ENCODE measurements at regions not wholly inside any gene's neighbourhood (a gene's known extent, or its start where the extent isn't known, plus 50 kb on each side); places are given as distances from the start of the nearest gene placed in this dataset.

DNA sequence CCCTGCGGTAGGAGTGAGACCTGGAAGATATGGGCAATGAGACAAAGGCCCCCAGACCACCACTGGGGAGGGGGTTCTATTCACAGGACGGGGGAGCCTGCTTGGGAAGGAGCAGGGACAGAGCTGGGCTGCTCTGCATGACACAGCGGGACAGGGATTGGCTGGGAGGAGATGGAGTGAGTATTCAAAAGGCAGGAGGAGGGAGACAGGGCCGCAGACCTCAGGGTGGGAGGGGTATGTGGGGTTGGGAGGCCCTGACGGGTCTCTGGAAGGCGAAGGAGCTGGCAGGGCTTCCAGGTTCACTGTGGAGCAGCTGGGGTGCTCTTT, 60.8 kb upstream of the RPS6KA2 start:
- no peak for DNase-seq

GRCh38 chr6:166687070-166687878, 60.2 kb upstream of the RPS6KA2 start:
- DNase-seq = no peak

DNA sequence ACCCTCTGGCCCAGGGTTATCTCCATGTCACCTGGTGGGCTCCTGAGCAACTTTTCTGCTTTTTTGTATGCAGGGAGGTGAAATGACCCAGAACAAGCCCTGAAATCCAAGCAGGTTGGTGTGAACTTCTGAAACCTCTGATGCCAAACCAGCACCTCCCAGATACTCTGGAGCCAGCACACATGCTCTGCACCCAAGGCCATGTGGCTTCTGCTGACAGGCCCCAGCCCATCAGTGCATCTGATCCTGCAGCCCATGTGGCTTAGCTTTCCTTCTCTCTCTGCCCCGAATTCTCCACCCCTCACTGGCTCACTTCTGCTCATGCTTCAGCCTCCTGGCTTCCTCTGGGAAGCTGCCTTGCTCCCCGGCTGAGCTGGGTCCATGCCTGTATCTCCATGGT, 59.3 kb upstream of the RPS6KA2 start:
- no peak for DNase-seq

DNA sequence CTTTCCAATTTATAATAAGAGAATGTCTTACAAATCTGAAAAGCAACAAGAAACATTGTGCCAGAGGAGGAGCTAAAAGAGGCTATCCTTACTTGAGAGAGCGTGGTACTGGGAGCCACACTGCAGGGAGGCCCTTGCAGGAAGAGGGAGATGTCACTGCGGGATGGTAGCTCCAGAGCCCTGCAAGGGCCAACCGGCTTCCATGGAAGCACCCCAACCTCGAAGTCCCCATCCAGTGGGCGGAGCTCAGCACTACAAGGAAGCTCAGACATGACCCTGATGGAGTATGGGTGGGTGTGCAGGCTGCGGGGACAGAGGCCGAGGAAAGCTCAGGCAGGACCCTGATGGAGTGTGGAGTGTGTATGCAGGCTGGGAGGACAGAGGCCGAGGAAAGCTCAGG, 57.8 kb upstream of the RPS6KA2 start:
- no peak for DNase-seq

- no peak for DNase-seq
These were observed 57.1 kb upstream of the RPS6KA2 start for GRCh38 chr6:166684170-166684569.

GRCh38 chr6:166683477-166683876, 56.4 kb upstream of the RPS6KA2 start:
- DNase-seq = no peak

DNA sequence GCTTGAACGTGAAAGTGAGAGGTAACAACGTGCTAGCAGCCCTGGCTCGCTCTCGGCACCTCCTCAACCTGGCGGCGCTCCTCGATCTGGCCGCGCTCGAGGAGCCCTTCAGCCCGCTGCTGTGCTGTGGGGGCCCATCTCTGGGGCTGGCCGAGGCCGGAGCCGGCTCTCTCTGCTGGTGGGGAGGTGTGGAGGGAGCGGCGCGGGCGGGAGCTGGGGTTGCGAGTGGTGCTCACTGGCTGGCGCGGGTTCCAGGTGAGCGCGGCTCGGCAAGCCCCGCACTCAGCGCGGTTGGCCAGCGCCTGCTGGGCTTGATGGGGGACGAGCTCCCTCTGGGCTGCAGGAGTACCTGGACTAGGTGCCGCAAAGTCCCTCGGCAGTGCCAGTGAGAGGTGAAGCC, 52.5 kb upstream of the RPS6KA2 start:
- DNase-seq = no peak

DNA sequence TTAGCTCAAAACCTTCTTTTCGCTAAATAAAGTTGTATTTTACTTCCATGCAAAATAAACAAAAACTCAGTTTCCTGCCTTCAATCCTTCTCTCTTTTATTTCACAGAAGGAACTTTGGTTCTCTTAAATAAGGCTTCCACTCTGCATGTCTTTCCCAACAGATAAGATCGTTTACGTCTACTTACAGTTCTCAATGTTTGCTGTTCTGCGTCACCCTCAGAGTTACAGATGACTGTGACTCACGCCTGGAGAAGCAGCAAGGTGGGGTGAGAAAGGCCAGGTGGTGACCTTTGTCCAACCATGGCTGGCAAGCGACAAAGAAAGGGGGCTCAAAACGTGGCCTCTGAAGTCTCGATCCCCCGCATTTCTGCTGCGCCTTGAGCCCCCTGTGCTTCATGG, 51.4 kb upstream of the RPS6KA2 start:
- DNase-seq = no peak

- no peak for DNase-seq
These were observed 50.9 kb upstream of the RPS6KA2 start for GRCh38 chr6:166677941-166678340.
